IMR-90 (cell line): ENCODE measurements at regions not wholly inside any gene's neighbourhood (a gene's known extent, or its start where the extent isn't known, plus 50 kb on each side); places are given as distances from the start of the nearest gene placed in this dataset.

Experiments used
- ATAC-seq: fragments of 200-7000 bp; cut with Tn5 transposase; 2 replicates; pipeline ENCODE4 v1.9.1; 2020; ENCODE audit warnings: low read depth, mild to moderate bottlenecking, moderate library complexity
- BruUV-seq: library from RNA; stranded (reverse); fragments of 400-500 nt; replicated peaks from 2 replicates; lab custom pipeline; 2021; lab: Mats Ljungman, UMichigan
- CTCF ChIA-PET: fragments of 300-600 bp; formaldehyde crosslinking; extraction: SDS; loops from one replicate; lab custom pipeline; 2021; ENCODE audit warnings: antibody characterized with exemption; lab: Yijun Ruan, JAX
- POLR2A ChIA-PET: fragments of 300-600 bp; sonication (Branson Sonifier 250); formaldehyde crosslinking; loops from one replicate; lab custom pipeline; 2022; ENCODE audit warnings: antibody characterized with exemption; ENCODE audit not compliant: unreplicated experiment; lab: Charles Lee
- DNase-seq: peaks from one replicate; pipeline ENCODE4 v3.0.0; 2013
- H2AFZ ChIP-seq: replicated peaks from 2 replicates; pipeline ENCODE3; 2013; ENCODE audit warnings: low read length, mild to moderate bottlenecking; ENCODE audit not compliant: poor library complexity
- H2AK5ac ChIP-seq: 2 replicates; pipeline ENCODE4 v1.6.1; 2013; ENCODE audit warnings: low read depth, low read length, inconsistent platforms
- H2AK9ac ChIP-seq: replicated peaks from 2 replicates; pipeline ENCODE3; 2013; ENCODE audit warnings: mild to moderate bottlenecking, low read depth, low read length, moderate library complexity; ENCODE audit not compliant: poor library complexity
- H2BK120ac ChIP-seq: 2 replicates; pipeline ENCODE4 v1.6.1; 2013; ENCODE audit warnings: low read depth, low read length, inconsistent platforms
- H2BK15ac ChIP-seq: 3 replicates; pipeline ENCODE4 v1.6.1; 2013; ENCODE audit warnings: low read depth, low read length, inconsistent platforms
- H2BK20ac ChIP-seq: 2 replicates; pipeline ENCODE4 v1.6.1; 2013; ENCODE audit warnings: low read depth, mild to moderate bottlenecking, inconsistent platforms, low read length, moderate library complexity
- H2BK5ac ChIP-seq: 2 replicates; pipeline ENCODE4 v1.6.1; 2013; ENCODE audit warnings: mild to moderate bottlenecking, low read depth, low read length, inconsistent platforms; ENCODE audit not compliant: poor library complexity, severe bottlenecking
- H3K14ac ChIP-seq: replicated peaks from 2 replicates; pipeline ENCODE4 v1.6.1; 2013; ENCODE audit warnings: low read depth, low read length, inconsistent platforms
- H3K18ac ChIP-seq: 2 replicates; pipeline ENCODE4 v1.6.1; 2013; ENCODE audit warnings: low read depth, low read length, control low read depth
- H3K23ac ChIP-seq: 2 replicates; pipeline ENCODE4 v1.6.1; 2013; ENCODE audit warnings: low read depth, low read length, inconsistent platforms
- H3K27ac ChIP-seq: 2 replicates; pipeline ENCODE4 v1.5.1; 2013; ENCODE audit warnings: mild to moderate bottlenecking, control low read depth, low read length; ENCODE audit not compliant: insufficient read depth
- H3K27me3 ChIP-seq: 2 replicates; pipeline ENCODE4 v1.6.1; 2013; ENCODE audit warnings: low read length; ENCODE audit not compliant: control insufficient read depth, insufficient read depth
- H3K36me3 ChIP-seq: 2 replicates; pipeline ENCODE4 v1.6.1; 2013; ENCODE audit warnings: low read length, mixed read lengths; ENCODE audit not compliant: control insufficient read depth, insufficient read depth
- H3K4ac ChIP-seq: 2 replicates; pipeline ENCODE4 v1.6.1; 2013; ENCODE audit warnings: low read depth, low read length, inconsistent platforms
- H3K4me1 ChIP-seq: 2 replicates; pipeline ENCODE4 v1.6.1; 2013; ENCODE audit warnings: low read length, mixed read lengths; ENCODE audit not compliant: control insufficient read depth, insufficient read depth
- H3K4me2 ChIP-seq: 2 replicates; pipeline ENCODE4 v1.6.1; 2013; ENCODE audit warnings: low read depth, mild to moderate bottlenecking, control low read depth, low read length, moderate library complexity
- H3K4me3 ChIP-seq: 2 replicates; pipeline ENCODE4 v1.5.1; 2013; ENCODE audit warnings: low read depth, mild to moderate bottlenecking, control low read depth, low read length, moderate library complexity; ENCODE audit not compliant: insufficient read depth
- H3K56ac ChIP-seq: 2 replicates; pipeline ENCODE4 v1.6.1; 2013; ENCODE audit warnings: low read length, inconsistent platforms; ENCODE audit not compliant: insufficient read depth; ENCODE audit errors: extremely low read depth
- H3K79me1 ChIP-seq, 2 experiments: 2 replicates each; pipeline ENCODE4 v1.6.1; 2013; ENCODE audit warnings: low read length in 2 of 2, inconsistent platforms in 1 of 2, low read depth in 1 of 2
- H3K9ac ChIP-seq: 2 replicates; pipeline ENCODE4 v1.6.1; 2013; ENCODE audit warnings: low read depth, low read length, control low read depth
- H3K9me1 ChIP-seq: 2 replicates; pipeline ENCODE4 v1.6.1; 2013; ENCODE audit warnings: low read length, inconsistent platforms; ENCODE audit not compliant: insufficient read depth
- H3K9me3 ChIP-seq: 2 replicates; pipeline ENCODE4 v1.6.1; 2013; ENCODE audit warnings: low read length; ENCODE audit not compliant: control insufficient read depth, insufficient read depth
- H4K20me1 ChIP-seq: 2 replicates; pipeline ENCODE4 v1.6.1; 2013; ENCODE audit warnings: low read length, inconsistent platforms; ENCODE audit not compliant: insufficient read depth
- H4K5ac ChIP-seq: 2 replicates; pipeline ENCODE4 v1.6.1; 2013; ENCODE audit warnings: mild to moderate bottlenecking, low read depth, low read length, control low read depth
- H4K8ac ChIP-seq, 2 experiments: 2 replicates each; pipeline ENCODE4 v1.6.1; 2013; ENCODE audit warnings: low read depth in 2 of 2, low read length in 2 of 2, control low read depth in 1 of 2, inconsistent platforms in 1 of 2
- H4K91ac ChIP-seq: 2 replicates; pipeline ENCODE4 v1.6.1; 2013; ENCODE audit warnings: low read depth, low read length, inconsistent platforms; ENCODE audit not compliant: insufficient read depth
- BHLHE40 ChIP-seq: fragments of 150-350 bp; IDR thresholded peaks from 2 replicates; pipeline ENCODE4 v1.6.1; 2016; ENCODE audit warnings: mild to moderate bottlenecking, low read depth, low read length
- CEBPB ChIP-seq: IDR thresholded peaks from 2 replicates; pipeline ENCODE4 v1.6.1; 2012; ENCODE audit warnings: low read depth, low read length, improper control_type of control experiment
- CHD1 ChIP-seq: IDR thresholded peaks from 2 replicates; pipeline ENCODE4 v1.6.1; 2012; ENCODE audit warnings: low read depth, low read length, improper control_type of control experiment
- CTCF ChIP-seq: conservative IDR thresholded peaks from 2 replicates; pipeline ENCODE4 v1.5.1; 2012; ENCODE audit warnings: mild to moderate bottlenecking, low read depth, low read length, improper control_type of control experiment
- ELK1 ChIP-seq: fragments of 150-350 bp; IDR thresholded peaks from 2 replicates; pipeline ENCODE4 v1.6.1; 2016; ENCODE audit warnings: low read depth, mild to moderate bottlenecking, low read length, moderate library complexity, borderline replicate concordance
- FOS ChIP-seq: fragments of 150-350 bp; IDR thresholded peaks from 2 replicates; pipeline ENCODE4 v1.6.1; 2016; ENCODE audit warnings: low read depth, low read length
- MAFK ChIP-seq: IDR thresholded peaks from 2 replicates; pipeline ENCODE4 v1.6.1; 2012; ENCODE audit warnings: low read depth, low read length, improper control_type of control experiment
- MAZ ChIP-seq: IDR thresholded peaks from 2 replicates; pipeline ENCODE4 v1.6.1; 2012; ENCODE audit warnings: low read depth, mild to moderate bottlenecking, low read length, improper control_type of control experiment, moderate library complexity, borderline replicate concordance
- MXI1 ChIP-seq: IDR thresholded peaks from 2 replicates; pipeline ENCODE4 v1.6.1; 2012; ENCODE audit warnings: low read depth, mild to moderate bottlenecking, low read length, moderate library complexity, borderline replicate concordance
- NFE2L2 ChIP-seq: fragments of 150-350 bp; IDR thresholded peaks from 2 replicates; pipeline ENCODE4 v1.6.1; 2016; ENCODE audit warnings: low read depth, mild to moderate bottlenecking, low read length
- POLR2A ChIP-seq: IDR thresholded peaks from 2 replicates; pipeline ENCODE4 v1.6.1; 2012; ENCODE audit warnings: mild to moderate bottlenecking, low read depth, low read length
- RAD21 ChIP-seq: IDR thresholded peaks from 2 replicates; pipeline ENCODE4 v1.6.1; 2012; ENCODE audit warnings: low read length, improper control_type of control experiment
- RCOR1 ChIP-seq: IDR thresholded peaks from 2 replicates; pipeline ENCODE4 v1.6.1; 2012; ENCODE audit warnings: mild to moderate bottlenecking, low read length, improper control_type of control experiment; ENCODE audit not compliant: insufficient replicate concordance
- RFX5 ChIP-seq: IDR thresholded peaks from 2 replicates; pipeline ENCODE4 v1.8.0; 2012; ENCODE audit warnings: low read depth, mild to moderate bottlenecking, low read length, moderate library complexity
- SMC3 ChIP-seq: fragments of 150-350 bp; IDR thresholded peaks from 2 replicates; pipeline ENCODE4 v1.6.1; 2016; ENCODE audit warnings: low read depth, mild to moderate bottlenecking, antibody characterized with exemption, low read length, moderate library complexity
- WGBS, 2 experiments: methylation state at CpG; one replicate each; pipeline versions ENCODE4 v1.1.5 to v1.1.7; 2013; ENCODE audit warnings: missing lambda C conversion rate in 2 of 2; ENCODE audit not compliant: insufficient read length in 1 of 2; ENCODE audit errors: extremely low coverage in 2 of 2; 5-methylcytosine and 5-hydroxymethylcytosine counted together
- dilution Hi-C: fragments of 300-500 bp; cut with HindIII; formaldehyde crosslinking; loops from one replicate; pipeline ENCODE4 v1.14.3; 2018; ENCODE audit warnings: low sequenced_read_pairs; ENCODE audit not compliant: unreplicated experiment
- in situ Hi-C: fragments of 300-500 bp; cut with MboI; formaldehyde crosslinking; loops from 3 replicates; pipeline ENCODE4 v1.14.3; 2019; ENCODE audit warnings: low sequenced_read_pairs, inconsistent platforms, mixed read lengths
- intact Hi-C: fragments of 100-400 bp; cut with micrococcal nuclease; formaldehyde crosslinking; loops from 2 replicates; pipeline ENCODE4 v1.10.0; 2022

- in situ Hi-C loops = no loop called here
- no peak overlapping the region for H3K23ac ChIP-seq
- POLR2A ChIA-PET = no interaction called here
- TF ChIP-seq CHD1 = no peak
- no peak for TF ChIP-seq MAZ
- TF ChIP-seq POLR2A = no peak
- no peak for TF ChIP-seq ELK1
- no peak for TF ChIP-seq SMC3
- no peak for TF ChIP-seq MXI1
- no peak for TF ChIP-seq CTCF
- TF ChIP-seq RAD21 = no peak
- TF ChIP-seq MAFK = no peak
- TF ChIP-seq CEBPB = no peak
- TF ChIP-seq NFE2L2 = no peak
- TF ChIP-seq FOS = no peak
- TF ChIP-seq RFX5 = no peak
- TF ChIP-seq BHLHE40 = no peak
- no peak for TF ChIP-seq RCOR1
Measured at GRCh38 chr6:145155873-145156782, 579.2 kb downstream of the EPM2A start.

More at GRCh38 chr6:145155873-145156782, 579.2 kb downstream of the EPM2A start:
- no peak overlapping the region for H2BK5ac ChIP-seq
- no peaks in the 10 kb centered on the region for H3K4me1 ChIP-seq
- no peak overlapping the region for H2BK20ac ChIP-seq
- 43% methylated on average over 1 of the region's 2 CpGs; no CpG with 5 or more reads in 1 of the 2 experiments for WGBS, 2 experiments
- H2BK15ac ChIP-seq = no peak overlapping the region
- no peaks in the 10 kb centered on the region for H3K27me3 ChIP-seq
- no peaks in the 10 kb centered on the region for H4K20me1 ChIP-seq
- CTCF ChIA-PET = no interaction called here
- H3K4ac ChIP-seq = no peak overlapping the region
- H2AFZ ChIP-seq = no peak overlapping the region
- H3K18ac ChIP-seq = no peak overlapping the region
- H2AK5ac ChIP-seq = no peak overlapping the region
- intact Hi-C loops = no loop called here
- no peak overlapping the region for H2AK9ac ChIP-seq
- H2BK120ac ChIP-seq = no peak overlapping the region
- ATAC-seq (no peak), DNase-seq (no peak)
- H3K9me1 ChIP-seq = no peaks in the 10 kb centered on the region
- no peak overlapping the region for H3K4me2 ChIP-seq
- no peak overlapping the region for H3K56ac ChIP-seq
- H3K79me1 ChIP-seq = no peaks in the 10 kb centered on the region
- no peak overlapping the region for H4K5ac ChIP-seq
- no peak overlapping the region for H4K8ac ChIP-seq
- H3K9ac ChIP-seq = no peak overlapping the region
- no peak overlapping the region for H4K91ac ChIP-seq
- no peak overlapping the region for H3K14ac ChIP-seq
- dilution Hi-C loops = no loop called here
- H3K9me3 ChIP-seq = peaks cover 6% of the 10 kb centered on the region
- no TSS peak for BruUV-seq
- no peak overlapping the region for H3K27ac ChIP-seq
- H3K4me3 ChIP-seq = no peak overlapping the region
- H3K36me3 ChIP-seq = no peaks in the 10 kb centered on the region
